Keratinocyte (primary cell): ENCODE measurements at regions not wholly inside any gene's neighbourhood (a gene's known extent, or its start where the extent isn't known, plus 50 kb on each side); places are given as distances from the start of the nearest gene placed in this dataset.

ENCODE experiments used
- DNase-seq: peaks from one replicate; pipeline ENCODE4 v3.0.0-alpha.2; 2011; ENCODE audit warnings: low read depth, missing footprints, low spot score
- FAIRE-seq: peaks from 2 replicates; lab custom pipeline; 2011; peaks lifted over from hg19 to GRCh38; lab: Jason Lieb, UNC
- H2AFZ ChIP-seq: 2 replicates; pipeline ENCODE4 v1.6.0; 2012; ENCODE audit warnings: low read length, control low read depth, inconsistent platforms; ENCODE audit not compliant: control insufficient read depth
- H3K27ac ChIP-seq: 2 replicates; pipeline ENCODE4 v1.5.1; 2011; ENCODE audit warnings: low read length; ENCODE audit not compliant: control insufficient read depth, insufficient read depth
- H3K27me3 ChIP-seq: 3 replicates; pipeline ENCODE4 v1.6.0; 2011; ENCODE audit warnings: low read length; ENCODE audit not compliant: control insufficient read depth, insufficient read depth; ENCODE audit errors: extremely low read depth
- H3K36me3 ChIP-seq, 2 experiments: 2 replicates in 1 of 2; 3 replicates in 1 of 2; pipeline ENCODE4 v1.5.1; 2011; ENCODE audit warnings: low read length in 2 of 2, mild to moderate bottlenecking in 1 of 2; ENCODE audit not compliant: control insufficient read depth in 2 of 2, insufficient read depth in 2 of 2; ENCODE audit errors: extremely low read depth in 1 of 2
- H3K4me1 ChIP-seq: 3 replicates; pipeline ENCODE4 v1.5.1; 2011; ENCODE audit warnings: low read length; ENCODE audit not compliant: control insufficient read depth, insufficient read depth; ENCODE audit errors: extremely low read depth
- H3K4me2 ChIP-seq: 3 replicates; pipeline ENCODE4 v1.6.0; 2011; ENCODE audit warnings: low read depth, low read length; ENCODE audit not compliant: control insufficient read depth, insufficient read depth; ENCODE audit errors: extremely low read depth
- H3K4me3 ChIP-seq, 3 experiments: fragments of 200-600 bp in 1 of 3; sonication (generic) in 1 of 3; 2 replicates in 2 of 3; 3 replicates in 1 of 3; pipeline ENCODE4 v1.5.1; 2011 to 2016; ENCODE audit warnings: low read length in 3 of 3, mild to moderate bottlenecking in 3 of 3, control low read depth in 2 of 3, inconsistent platforms in 1 of 3, low read depth in 1 of 3, mixed read lengths in 1 of 3, mixed run types in 1 of 3, moderate library complexity in 1 of 3; ENCODE audit not compliant: control insufficient read depth in 2 of 3, insufficient read depth in 2 of 3; ENCODE audit errors: extremely low read depth in 1 of 3
- H3K79me2 ChIP-seq: 2 replicates; pipeline ENCODE4 v1.6.0; 2012; ENCODE audit warnings: low read length; ENCODE audit not compliant: control insufficient read depth, insufficient read depth
- H3K9ac ChIP-seq: 3 replicates; pipeline ENCODE4 v1.6.0; 2011; ENCODE audit warnings: low read length; ENCODE audit not compliant: control insufficient read depth, insufficient read depth; ENCODE audit errors: extremely low read depth
- H3K9me1 ChIP-seq: 3 replicates; pipeline ENCODE4 v1.6.0; 2011; ENCODE audit warnings: low read length; ENCODE audit not compliant: control insufficient read depth, insufficient read depth; ENCODE audit errors: extremely low read depth
- H3K9me3 ChIP-seq: 2 replicates; pipeline ENCODE4 v1.5.1; 2012; ENCODE audit warnings: low read depth, low read length; ENCODE audit not compliant: control insufficient read depth
- H4K20me1 ChIP-seq: 3 replicates; pipeline ENCODE4 v1.6.0; 2011; ENCODE audit warnings: low read length; ENCODE audit not compliant: control insufficient read depth, insufficient read depth; ENCODE audit errors: extremely low read depth
- EZH2 ChIP-seq: IDR thresholded peaks from one replicate; pipeline ENCODE4 v1.6.1; 2012; ENCODE audit warnings: inconsistent platforms, mild to moderate bottlenecking, low read length, moderate library complexity
- dilution Hi-C: fragments of 300-500 bp; cut with MboI; formaldehyde crosslinking; loops from one replicate; pipeline ENCODE4 v1.7.0; 2020; ENCODE audit warnings: low sequenced_read_pairs; ENCODE audit not compliant: extremely low pct_ligation_motif_present
- TF ChIP-seq, protein P1 (sequence below), 3 experiments: IDR thresholded peaks in 1 of 3; conservative IDR thresholded peaks in 1 of 3; optimal IDR thresholded peaks in 1 of 3; 2 replicates in 2 of 3; 3 replicates in 1 of 3; pipeline versions ENCODE3 to v1.5.1; 2011; ENCODE audit warnings: low read length in 3 of 3, mild to moderate bottlenecking in 3 of 3, moderate library complexity in 2 of 3, control low read depth in 1 of 3, inconsistent platforms in 1 of 3; ENCODE audit not compliant: insufficient read depth in 2 of 3; ENCODE audit errors: extremely low read depth in 1 of 3

- Histone ChIP-seq H3K9ac (no peak overlapping the region), H3K79me2 (no peaks in the 10 kb centered on the region), H3K4me1 (no peaks in the 10 kb centered on the region), H3K9me1 (no peaks in the 10 kb centered on the region), H2AFZ (peak overlapping the region; percentile 43), H3K36me3 (no peaks in the 10 kb centered on the region), H3K27me3 (peaks cover 3% of the 10 kb centered on the region), H3K4me3 (peak overlapping the region in 1 of 3 experiments; percentile 26), H3K9me3 (no peaks in the 10 kb centered on the region), H3K4me2 (peak overlapping the region; percentile 27), H3K27ac (no peak overlapping the region), H4K20me1 (no peaks in the 10 kb centered on the region)
- TF ChIP-seq, protein P1, sequence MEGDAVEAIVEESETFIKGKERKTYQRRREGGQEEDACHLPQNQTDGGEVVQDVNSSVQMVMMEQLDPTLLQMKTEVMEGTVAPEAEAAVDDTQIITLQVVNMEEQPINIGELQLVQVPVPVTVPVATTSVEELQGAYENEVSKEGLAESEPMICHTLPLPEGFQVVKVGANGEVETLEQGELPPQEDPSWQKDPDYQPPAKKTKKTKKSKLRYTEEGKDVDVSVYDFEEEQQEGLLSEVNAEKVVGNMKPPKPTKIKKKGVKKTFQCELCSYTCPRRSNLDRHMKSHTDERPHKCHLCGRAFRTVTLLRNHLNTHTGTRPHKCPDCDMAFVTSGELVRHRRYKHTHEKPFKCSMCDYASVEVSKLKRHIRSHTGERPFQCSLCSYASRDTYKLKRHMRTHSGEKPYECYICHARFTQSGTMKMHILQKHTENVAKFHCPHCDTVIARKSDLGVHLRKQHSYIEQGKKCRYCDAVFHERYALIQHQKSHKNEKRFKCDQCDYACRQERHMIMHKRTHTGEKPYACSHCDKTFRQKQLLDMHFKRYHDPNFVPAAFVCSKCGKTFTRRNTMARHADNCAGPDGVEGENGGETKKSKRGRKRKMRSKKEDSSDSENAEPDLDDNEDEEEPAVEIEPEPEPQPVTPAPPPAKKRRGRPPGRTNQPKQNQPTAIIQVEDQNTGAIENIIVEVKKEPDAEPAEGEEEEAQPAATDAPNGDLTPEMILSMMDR (optimal IDR thresholded peaks at IDR 0.05 in 1 of 3, IDR thresholded peaks at IDR 0.05 in 1 of 3, conservative IDR thresholded peaks at IDR 0.05 in 1 of 3; ENCODE audit: extremely low read depth in 1 of 3, insufficient read depth in 2 of 3, low read length in 3 of 3) = no peak
- FAIRE-seq (no peak), DNase-seq (no peak)
- dilution Hi-C loops = no loop called here
Measured at GRCh38 chr7:101733713-101734475, 83.5 kb upstream of the CUX1 start.

DNA sequence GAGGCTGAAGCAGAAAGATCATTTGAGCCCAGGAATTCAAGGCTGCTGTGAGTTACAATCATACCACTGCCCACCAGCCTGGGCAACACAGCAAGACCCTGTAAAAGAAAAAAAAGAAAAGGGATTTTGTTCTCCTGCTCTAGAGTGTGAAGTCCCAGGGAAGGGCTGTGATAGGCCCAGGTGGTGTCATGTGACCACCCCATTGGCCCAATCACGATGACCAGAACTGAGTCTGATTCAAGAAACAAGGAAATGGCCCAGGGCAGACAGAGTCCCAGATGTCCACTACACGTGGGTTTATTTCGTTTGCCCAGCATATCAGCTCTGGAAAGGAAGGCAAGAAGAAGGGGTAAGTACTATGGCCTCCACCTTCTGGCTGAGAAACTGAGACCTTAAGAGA, 81.3 kb upstream of the CUX1 start:
- DNase-seq = no peak
- Histone ChIP-seq H3K4me2 (no peak overlapping the region), H3K27me3 (peaks cover 3% of the 10 kb centered on the region), H3K9me3 (no peaks in the 10 kb centered on the region), H3K79me2 (no peaks in the 10 kb centered on the region), H3K4me3 (no peak overlapping the region), H3K36me3 (no peaks in the 10 kb centered on the region), H3K27ac (no peak overlapping the region), H4K20me1 (peaks cover 3% of the 10 kb centered on the region), H3K9me1 (no peaks in the 10 kb centered on the region), H3K9ac (no peak overlapping the region), H2AFZ (no peak overlapping the region), H3K4me1 (no peaks in the 10 kb centered on the region)
- no peak for FAIRE-seq
- TF ChIP-seq, protein P1 (optimal IDR thresholded peaks at IDR 0.05 in 1 of 3, IDR thresholded peaks at IDR 0.05 in 1 of 3, conservative IDR thresholded peaks at IDR 0.05 in 1 of 3; ENCODE audit: extremely low read depth in 1 of 3, insufficient read depth in 2 of 3, low read length in 3 of 3) = no peak
- no peak for TF ChIP-seq EZH2
- dilution Hi-C loops = no loop called here
